ENCODE measurements at regions not wholly inside any gene's neighbourhood (a gene's known extent, or its start where the extent isn't known, plus 50 kb on each side); places are given as distances from the start of the nearest gene placed in this dataset.
"Not testable (repeated sequence)": the region's sequence is repeated elsewhere in the genome, so short reads cannot be mapped to it uniquely, and the experiment has no call there.

GRCh38 chr10:14425034-14425433 is 94.3 kb upstream of the FRMD4A start:
- DNase-seq (ENCODE audit: low spot score): no peak

- DNase-seq (ENCODE audit: low spot score): no peak
These were observed 92.5 kb upstream of the FRMD4A start for GRCh38 chr10:14423111-14423744.

GRCh38 chr10:14422431-14422830 is 91.7 kb upstream of the FRMD4A start:
- DNase-seq (ENCODE audit: low spot score): no peak

- no peak for DNase-seq (ENCODE audit: low spot score)
These were observed 91.2 kb upstream of the FRMD4A start for GRCh38 chr10:14421941-14422340.

GRCh38 chr10:14417336-14417735 is 86.6 kb upstream of the FRMD4A start:
- not testable (repeated sequence) for DNase-seq (ENCODE audit: low spot score)

GRCh38 chr10:14416308-14416700 is 85.6 kb upstream of the FRMD4A start:
- DNase-seq (ENCODE audit: low spot score): no peak

- no peak for DNase-seq (ENCODE audit: low spot score)
These were observed 85.1 kb upstream of the FRMD4A start for GRCh38 chr10:14415676-14416307.

GRCh38 chr10:14414901-14415300 is 84.2 kb upstream of the FRMD4A start:
- DNase-seq (ENCODE audit: low spot score): no peak

GRCh38 chr10:14413523-14413922 is 82.8 kb upstream of the FRMD4A start:
- DNase-seq (ENCODE audit: low spot score): no peak

- no peak for DNase-seq (ENCODE audit: low spot score)
These were observed 81.9 kb upstream of the FRMD4A start for GRCh38 chr10:14412624-14413023.

- no peak for DNase-seq (ENCODE audit: low spot score)
These were observed 79.2 kb upstream of the FRMD4A start for GRCh38 chr10:14409856-14410458.

GRCh38 chr10:14409247-14409646 is 78.5 kb upstream of the FRMD4A start:
- DNase-seq (ENCODE audit: low spot score): no peak

- no peak for DNase-seq (ENCODE audit: low spot score)
These were observed 77.4 kb upstream of the FRMD4A start for GRCh38 chr10:14408139-14408538.

GRCh38 chr10:14407567-14407966 is 76.8 kb upstream of the FRMD4A start:
- DNase-seq (ENCODE audit: low spot score): no peak

- no peak for DNase-seq (ENCODE audit: low spot score)
These were observed 74.6 kb upstream of the FRMD4A start for GRCh38 chr10:14405076-14406065.

GRCh38 chr10:14403881-14404623 is 73.3 kb upstream of the FRMD4A start:
- no peak for DNase-seq (ENCODE audit: low spot score)

GRCh38 chr10:14403359-14403758 is 72.6 kb upstream of the FRMD4A start:
- DNase-seq (ENCODE audit: low spot score): no peak

- no peak for DNase-seq (ENCODE audit: low spot score)
These were observed 68.9 kb upstream of the FRMD4A start for GRCh38 chr10:14399641-14400040.

GRCh38 chr10:14397066-14397465 is 66.3 kb upstream of the FRMD4A start:
- DNase-seq (ENCODE audit: low spot score): no peak

- DNase-seq (ENCODE audit: low spot score): no peak
These were observed 65.8 kb upstream of the FRMD4A start for GRCh38 chr10:14396411-14397048.

GRCh38 chr10:14394179-14394578 is 63.5 kb upstream of the FRMD4A start:
- DNase-seq (ENCODE audit: low spot score): no peak
